OCI-LY3 (cell line): ENCODE measurements at regions not wholly inside any gene's neighbourhood (a gene's known extent, or its start where the extent isn't known, plus 50 kb on each side); places are given as distances from the start of the nearest gene placed in this dataset.

Source experiments
- CTCF ChIP-seq: fragments of 200-600, 300-600 bp; sonication (generic); IDR thresholded peaks from 2 replicates; pipeline ENCODE4 v1.5.1; 2014; ENCODE audit warnings: antibody characterized with exemption, low read length, low read depth
- EZH2phosphoT487 ChIP-seq: fragments of 200-600 bp; shearing (Covaris generic); IDR thresholded peaks from 2 replicates; pipeline ENCODE4 v1.6.1; 2018; ENCODE audit warnings: antibody characterized with exemption, mixed run types, low read depth

GRCh38 chr10:76723844-76724243 is 913.8 kb downstream of the KCNMA1 start:
- TF ChIP-seq CTCF: no peak
- TF ChIP-seq EZH2phosphoT487: no peak
